ENCODE measurements at regions not wholly inside any gene's neighbourhood (a gene's known extent, or its start where the extent isn't known, plus 50 kb on each side); places are given as distances from the start of the nearest gene placed in this dataset.
"Not testable (repeated sequence)": the region's sequence is repeated elsewhere in the genome, so short reads cannot be mapped to it uniquely, and the experiment has no call there.

- no peak overlapping the region for H3K4me2 ChIP-seq (ENCODE audit: low read length)
- H3K36me3 ChIP-seq (ENCODE audit: control insufficient read depth, insufficient read depth, low read length), result no peaks in the 10 kb centered on the region
- no peak overlapping the region for H3K4me3 ChIP-seq (ENCODE audit: low read depth, low read length)
- H3K27ac ChIP-seq, result no peak overlapping the region
- H3K4me1 ChIP-seq, result no peaks in the 10 kb centered on the region
- no peaks in the 10 kb centered on the region for H3K79me2 ChIP-seq
- no peak for TF ChIP-seq CTCF (IDR thresholded peaks at IDR 0.05)
- H2AFZ ChIP-seq, result no peak overlapping the region
- no peaks in the 10 kb centered on the region for H3K9me3 ChIP-seq (ENCODE audit: control insufficient read depth, low read length)
- H3K9ac ChIP-seq, result no peak overlapping the region
- H3K27me3 ChIP-seq (ENCODE audit: control insufficient read depth, insufficient read depth, low read length), result no peaks in the 10 kb centered on the region
Observed at GRCh38 chr1:14265495-14265894, 333.0 kb upstream of the KAZN start.

DNA sequence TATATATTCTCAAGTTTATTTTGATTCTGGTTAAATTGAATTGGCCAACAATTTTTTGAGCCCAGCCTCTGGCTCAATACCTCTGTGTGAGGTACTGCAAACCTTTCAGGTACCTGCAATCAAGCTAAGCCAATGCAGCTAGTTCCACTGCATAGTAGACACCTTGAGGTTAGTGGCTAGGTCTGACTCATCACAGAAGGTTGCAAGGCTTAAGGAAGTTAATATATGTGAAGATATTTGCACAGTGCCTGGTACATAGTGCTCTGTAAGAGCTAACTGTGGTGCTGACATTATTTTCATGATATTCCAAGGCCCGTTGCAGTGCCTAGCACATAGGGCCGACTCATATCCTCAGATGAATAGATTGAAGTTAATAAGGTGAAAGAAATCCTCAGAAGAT lies 330.5 kb upstream of the KAZN start:
- no peak overlapping the region for H3K27ac ChIP-seq
- no peaks in the 10 kb centered on the region for H3K27me3 ChIP-seq (ENCODE audit: control insufficient read depth, insufficient read depth, low read length)
- no peaks in the 10 kb centered on the region for H3K9me3 ChIP-seq (ENCODE audit: control insufficient read depth, low read length)
- no peak for TF ChIP-seq CTCF (IDR thresholded peaks at IDR 0.05)
- no peak overlapping the region for H3K4me2 ChIP-seq (ENCODE audit: low read length)
- H3K36me3 ChIP-seq (ENCODE audit: control insufficient read depth, insufficient read depth, low read length), result no peaks in the 10 kb centered on the region
- no peak overlapping the region for H3K9ac ChIP-seq
- no peak overlapping the region for H3K4me3 ChIP-seq (ENCODE audit: low read depth, low read length)
- no peak overlapping the region for H2AFZ ChIP-seq
- H3K4me1 ChIP-seq, result no peaks in the 10 kb centered on the region
- H3K79me2 ChIP-seq, result no peaks in the 10 kb centered on the region

- Histone ChIP-seq H3K9me3 (ENCODE audit: control insufficient read depth, low read length) (no peaks in the 10 kb centered on the region), H3K27me3 (ENCODE audit: control insufficient read depth, insufficient read depth, low read length) (no peaks in the 10 kb centered on the region), H3K9ac (no peak overlapping the region), H3K4me2 (ENCODE audit: low read length) (no peak overlapping the region), H3K36me3 (ENCODE audit: control insufficient read depth, insufficient read depth, low read length) (no peaks in the 10 kb centered on the region), H3K27ac (no peak overlapping the region), H3K4me3 (ENCODE audit: low read depth, low read length) (no peak overlapping the region), H3K79me2 (no peaks in the 10 kb centered on the region), H2AFZ (no peak overlapping the region), H3K4me1 (no peaks in the 10 kb centered on the region)
- TF ChIP-seq CTCF (IDR thresholded peaks at IDR 0.05), result no peak
Observed at GRCh38 chr1:14270821-14271220, 327.7 kb upstream of the KAZN start.

DNA sequence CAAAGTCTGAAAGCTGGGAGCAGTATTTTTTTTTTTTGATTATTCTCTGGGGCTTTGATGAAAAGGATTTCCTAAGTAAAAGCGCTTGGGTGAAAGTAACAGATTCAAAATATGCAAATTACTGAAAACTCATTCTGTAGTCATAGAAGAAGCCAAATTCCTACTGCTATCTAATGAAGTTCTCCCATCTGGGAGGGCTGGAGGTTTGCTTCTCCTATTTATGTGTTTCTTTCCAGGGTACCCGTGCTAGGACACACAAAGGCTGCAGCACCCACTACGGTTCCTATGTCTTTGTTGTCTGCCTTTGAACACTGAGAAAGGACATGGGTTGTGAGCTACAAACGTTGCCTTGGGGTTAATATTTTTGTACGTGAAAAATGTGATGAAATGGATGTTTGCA lies 324.7 kb upstream of the KAZN start:
- Histone ChIP-seq H3K36me3 (ENCODE audit: control insufficient read depth, insufficient read depth, low read length) (no peaks in the 10 kb centered on the region), H3K9me3 (ENCODE audit: control insufficient read depth, low read length) (no peaks in the 10 kb centered on the region), H3K4me2 (ENCODE audit: low read length) (no peak overlapping the region), H3K9ac (no peak overlapping the region), H3K27ac (no peak overlapping the region), H3K79me2 (no peaks in the 10 kb centered on the region), H2AFZ (no peak overlapping the region), H3K4me3 (ENCODE audit: low read depth, low read length) (no peak overlapping the region), H3K27me3 (ENCODE audit: control insufficient read depth, insufficient read depth, low read length) (no peaks in the 10 kb centered on the region), H3K4me1 (no peaks in the 10 kb centered on the region)
- no peak for TF ChIP-seq CTCF (IDR thresholded peaks at IDR 0.05)

DNA sequence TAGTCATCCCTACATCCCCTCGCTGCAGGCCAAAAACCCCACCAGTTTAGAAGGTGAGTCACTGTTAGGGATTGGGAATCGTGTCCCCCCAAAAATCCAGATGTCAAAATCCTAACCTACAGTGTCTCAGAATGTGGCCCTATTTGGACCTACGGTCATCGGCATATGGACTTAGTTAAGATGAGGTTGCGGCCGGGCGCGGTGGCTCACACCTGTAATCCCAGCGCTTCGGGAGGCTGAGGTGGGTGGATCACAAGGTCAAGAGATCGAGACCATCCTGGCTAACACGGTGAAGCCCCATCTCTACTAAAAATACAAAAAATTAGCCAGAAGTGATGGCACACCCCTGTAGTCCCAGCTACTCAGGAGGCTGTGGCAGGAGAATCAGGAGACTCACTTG lies 318.6 kb upstream of the KAZN start:
- not testable (repeated sequence) for H3K9me3 ChIP-seq (ENCODE audit: control insufficient read depth, low read length); H3K27ac ChIP-seq; H3K4me3 ChIP-seq (ENCODE audit: low read depth, low read length); H3K79me2 ChIP-seq; H3K36me3 ChIP-seq (ENCODE audit: control insufficient read depth, insufficient read depth, low read length); H3K4me1 ChIP-seq; H3K9ac ChIP-seq; H2AFZ ChIP-seq; H3K4me2 ChIP-seq (ENCODE audit: low read length); H3K27me3 ChIP-seq (ENCODE audit: control insufficient read depth, insufficient read depth, low read length)

All from parathyroid adenoma (tissue), 2 donors.